ENCODE measurements at regions not wholly inside any gene's neighbourhood (a gene's known extent, or its start where the extent isn't known, plus 50 kb on each side); places are given as distances from the start of the nearest gene placed in this dataset.

- Histone ChIP-seq H3K79me2 (ENCODE audit: control insufficient read depth, insufficient read depth, low read length) (no peaks in the 10 kb centered on the region), H3K9ac (ENCODE audit: control insufficient read depth, extremely low read depth, insufficient read depth, low read length) (no peak overlapping the region), H3K27ac (ENCODE audit: control insufficient read depth, insufficient read depth, low read length) (no peak overlapping the region), H4K20me1 (ENCODE audit: control insufficient read depth, extremely low read depth, insufficient read depth, low read length) (no peaks in the 10 kb centered on the region), H3K4me2 (ENCODE audit: control insufficient read depth, extremely low read depth, insufficient read depth, low read depth, low read length) (no peak overlapping the region), H3K4me1 (ENCODE audit: control insufficient read depth, extremely low read depth, insufficient read depth, low read length) (no peaks in the 10 kb centered on the region), H3K9me3 (ENCODE audit: control insufficient read depth, low read depth, low read length) (no peaks in the 10 kb centered on the region), H3K36me3 (ENCODE audit: control insufficient read depth in 2 of 2, extremely low read depth in 1 of 2, insufficient read depth in 2 of 2, low read length in 2 of 2) (no peaks in the 10 kb centered on the region), H3K4me3 (ENCODE audit: control insufficient read depth in 2 of 3, extremely low read depth in 1 of 3, insufficient read depth in 2 of 3, low read depth in 1 of 3, low read length in 3 of 3) (no peak overlapping the region), H3K27me3 (ENCODE audit: control insufficient read depth, extremely low read depth, insufficient read depth, low read length) (no peaks in the 10 kb centered on the region), H3K9me1 (ENCODE audit: control insufficient read depth, extremely low read depth, insufficient read depth, low read length) (no peaks in the 10 kb centered on the region), H2AFZ (ENCODE audit: control insufficient read depth, low read length) (no peak overlapping the region)
- no peak for FAIRE-seq
- no peak for TF ChIP-seq EZH2 (IDR thresholded peaks at IDR 0.05; ENCODE audit: low read length)
- TF ChIP-seq, protein P1, sequence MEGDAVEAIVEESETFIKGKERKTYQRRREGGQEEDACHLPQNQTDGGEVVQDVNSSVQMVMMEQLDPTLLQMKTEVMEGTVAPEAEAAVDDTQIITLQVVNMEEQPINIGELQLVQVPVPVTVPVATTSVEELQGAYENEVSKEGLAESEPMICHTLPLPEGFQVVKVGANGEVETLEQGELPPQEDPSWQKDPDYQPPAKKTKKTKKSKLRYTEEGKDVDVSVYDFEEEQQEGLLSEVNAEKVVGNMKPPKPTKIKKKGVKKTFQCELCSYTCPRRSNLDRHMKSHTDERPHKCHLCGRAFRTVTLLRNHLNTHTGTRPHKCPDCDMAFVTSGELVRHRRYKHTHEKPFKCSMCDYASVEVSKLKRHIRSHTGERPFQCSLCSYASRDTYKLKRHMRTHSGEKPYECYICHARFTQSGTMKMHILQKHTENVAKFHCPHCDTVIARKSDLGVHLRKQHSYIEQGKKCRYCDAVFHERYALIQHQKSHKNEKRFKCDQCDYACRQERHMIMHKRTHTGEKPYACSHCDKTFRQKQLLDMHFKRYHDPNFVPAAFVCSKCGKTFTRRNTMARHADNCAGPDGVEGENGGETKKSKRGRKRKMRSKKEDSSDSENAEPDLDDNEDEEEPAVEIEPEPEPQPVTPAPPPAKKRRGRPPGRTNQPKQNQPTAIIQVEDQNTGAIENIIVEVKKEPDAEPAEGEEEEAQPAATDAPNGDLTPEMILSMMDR (optimal IDR thresholded peaks at IDR 0.05 in 1 of 3, IDR thresholded peaks at IDR 0.05 in 1 of 3, conservative IDR thresholded peaks at IDR 0.05 in 1 of 3; ENCODE audit: extremely low read depth in 1 of 3, insufficient read depth in 2 of 3, low read length in 3 of 3), result no peak
- dilution Hi-C loops (cut with MboI; ENCODE audit: extremely low pct_ligation_motif_present, low sequenced_read_pairs), result no loop called here
- no peak for DNase-seq (ENCODE audit: low read depth, low spot score)
Observed at GRCh38 chr18:72407048-72407447, 137.1 kb downstream of the CBLN2 start.

- H3K27ac ChIP-seq (ENCODE audit: control insufficient read depth, insufficient read depth, low read length), result no peak overlapping the region
- FAIRE-seq (no peak), DNase-seq (ENCODE audit: low read depth, low spot score) (no peak)
- H3K4me3 ChIP-seq (ENCODE audit: control insufficient read depth in 2 of 3, extremely low read depth in 1 of 3, insufficient read depth in 2 of 3, low read depth in 1 of 3, low read length in 3 of 3), result no peak overlapping the region
- no peak overlapping the region for H3K9ac ChIP-seq (ENCODE audit: control insufficient read depth, extremely low read depth, insufficient read depth, low read length)
- no peaks in the 10 kb centered on the region for H3K27me3 ChIP-seq (ENCODE audit: control insufficient read depth, extremely low read depth, insufficient read depth, low read length)
- H3K4me1 ChIP-seq (ENCODE audit: control insufficient read depth, extremely low read depth, insufficient read depth, low read length), result no peaks in the 10 kb centered on the region
- no peaks in the 10 kb centered on the region for H3K9me1 ChIP-seq (ENCODE audit: control insufficient read depth, extremely low read depth, insufficient read depth, low read length)
- TF ChIP-seq, protein P1 (optimal IDR thresholded peaks at IDR 0.05 in 1 of 3, IDR thresholded peaks at IDR 0.05 in 1 of 3, conservative IDR thresholded peaks at IDR 0.05 in 1 of 3; ENCODE audit: extremely low read depth in 1 of 3, insufficient read depth in 2 of 3, low read length in 3 of 3), result no peak
- TF ChIP-seq EZH2 (IDR thresholded peaks at IDR 0.05; ENCODE audit: low read length), result no peak
- no peak overlapping the region for H2AFZ ChIP-seq (ENCODE audit: control insufficient read depth, low read length)
- no peak overlapping the region for H3K4me2 ChIP-seq (ENCODE audit: control insufficient read depth, extremely low read depth, insufficient read depth, low read depth, low read length)
- H3K9me3 ChIP-seq (ENCODE audit: control insufficient read depth, low read depth, low read length), result no peaks in the 10 kb centered on the region
- no peaks in the 10 kb centered on the region for H3K79me2 ChIP-seq (ENCODE audit: control insufficient read depth, insufficient read depth, low read length)
- no peaks in the 10 kb centered on the region for H4K20me1 ChIP-seq (ENCODE audit: control insufficient read depth, extremely low read depth, insufficient read depth, low read length)
- dilution Hi-C loops (cut with MboI; ENCODE audit: extremely low pct_ligation_motif_present, low sequenced_read_pairs), result no loop called here
- H3K36me3 ChIP-seq (ENCODE audit: control insufficient read depth in 2 of 2, extremely low read depth in 1 of 2, insufficient read depth in 2 of 2, low read length in 2 of 2), result no peaks in the 10 kb centered on the region
Observed at GRCh38 chr18:72391951-72392350, 152.2 kb downstream of the CBLN2 start.
